SK-N-SH (cell line): ENCODE measurements at regions not wholly inside any gene's neighbourhood (a gene's known extent, or its start where the extent isn't known, plus 50 kb on each side); places are given as distances from the start of the nearest gene placed in this dataset.

Source experiments
- CTCF ChIA-PET: fragments of 300-600, 350-600 bp; formaldehyde crosslinking; extraction: SDS; loops from one replicate; lab custom pipeline; 2021; lab: Yijun Ruan, JAX
- POLR2A ChIA-PET: fragments of 350-600 bp; sonication (Branson Sonifier 250); formaldehyde crosslinking; extraction: SDS; loops from one replicate; lab custom pipeline; 2020; ENCODE audit warnings: antibody characterized with exemption, inconsistent platforms; lab: Yijun Ruan, JAX
- DNase-seq: peaks from one replicate; pipeline ENCODE4 v3.0.0; 2012
- H2AFZ ChIP-seq: fragments of 200-600 bp; sonication (generic); 2 replicates; pipeline ENCODE4 v1.8.1; 2016; ENCODE audit warnings: antibody characterized with exemption, mild to moderate bottlenecking, low read depth
- H3F3A ChIP-seq: fragments of 200-600 bp; sonication (generic); replicated peaks from 2 replicates; pipeline ENCODE3; 2016; ENCODE audit warnings: antibody characterized with exemption, mild to moderate bottlenecking; ENCODE audit not compliant: insufficient read depth
- H3K27ac ChIP-seq, 2 experiments: fragments of 200-500 bp in 1 of 2; fragments of 200-600 bp in 1 of 2; sonication (Bioruptor generic) in 1 of 2; sonication (generic), shearing (Covaris generic) in 1 of 2; 2 replicates each; pipeline versions ENCODE4 v1.5.1 to v1.6.1; 2014 to 2016; ENCODE audit warnings: low read depth in 2 of 2, inconsistent platforms in 1 of 2, low read length in 1 of 2, mild to moderate bottlenecking in 1 of 2, mixed read lengths in 1 of 2
- H3K27me3 ChIP-seq: fragments of 200-600 bp; sonication (generic), shearing (Covaris generic); 2 replicates; pipeline ENCODE4 v1.6.1; 2016; ENCODE audit warnings: mixed run types; ENCODE audit not compliant: insufficient read depth
- H3K36me3 ChIP-seq, 2 experiments: fragments of 200-500 bp in 1 of 2; fragments of 200-600 bp in 1 of 2; sonication (Bioruptor generic) in 1 of 2; sonication (generic) in 1 of 2; replicated peaks in 1 of 2; 2 replicates each; pipeline versions ENCODE3 to v1.5.1; 2014 to 2016; ENCODE audit warnings: low read length in 1 of 2, mild to moderate bottlenecking in 1 of 2; ENCODE audit not compliant: insufficient read depth in 2 of 2, control insufficient read depth in 1 of 2
- H3K4me1 ChIP-seq, 2 experiments: fragments of 200-500 bp in 1 of 2; fragments of 200-600 bp in 1 of 2; sonication (Bioruptor generic) in 1 of 2; sonication (generic), shearing (Covaris generic) in 1 of 2; 2 replicates each; pipeline versions ENCODE4 v1.5.1 to v1.6.1; 2014 to 2016; ENCODE audit warnings: low read depth in 1 of 2, low read length in 1 of 2, mixed run types in 1 of 2; ENCODE audit not compliant: insufficient read depth in 2 of 2, control insufficient read depth in 1 of 2
- H3K4me2 ChIP-seq: fragments of 200-600 bp; sonication (generic), shearing (Covaris generic); 2 replicates; pipeline ENCODE4 v1.6.1; 2017; ENCODE audit warnings: mixed run types
- H3K4me3 ChIP-seq, 2 experiments: fragments of 200-500 bp in 1 of 2; fragments of 200-600 bp in 1 of 2; sonication (Bioruptor generic) in 1 of 2; sonication (generic), shearing (Covaris generic) in 1 of 2; 2 replicates each; pipeline versions ENCODE4 v1.5.1 to v1.8.1; 2014 to 2016; ENCODE audit warnings: low read depth in 2 of 2, inconsistent platforms in 1 of 2, low read length in 1 of 2, mild to moderate bottlenecking in 1 of 2, mixed read lengths in 1 of 2, moderate library complexity in 1 of 2
- H3K79me2 ChIP-seq: fragments of 200-600 bp; sonication (generic); 2 replicates; pipeline ENCODE4 v1.8.1; 2017; ENCODE audit warnings: mild to moderate bottlenecking; ENCODE audit not compliant: insufficient read depth
- H3K9ac ChIP-seq: fragments of 200-600 bp; sonication (generic); 2 replicates; pipeline ENCODE4 v1.6.1; 2017; ENCODE audit warnings: mixed run types
- H3K9me2 ChIP-seq: fragments of 200-600 bp; sonication (generic); 2 replicates; pipeline ENCODE4 v1.6.1; 2017; ENCODE audit warnings: mixed run types
- H3K9me3 ChIP-seq: fragments of 200-600 bp; sonication (generic); 2 replicates; pipeline ENCODE4 v1.6.1; 2017; ENCODE audit warnings: mixed run types, mild to moderate bottlenecking, moderate library complexity
- H4K20me1 ChIP-seq: fragments of 200-600 bp; sonication (generic); 2 replicates; pipeline ENCODE4 v1.6.1; 2017; ENCODE audit warnings: mild to moderate bottlenecking, mixed run types; ENCODE audit not compliant: insufficient read depth
- CHD2 ChIP-seq: fragments of 150-350 bp; IDR thresholded peaks from 2 replicates; pipeline ENCODE4 v1.6.1; 2018; ENCODE audit warnings: low read length; ENCODE audit not compliant: partially characterized antibody
- EP300 ChIP-seq, 2 experiments: IDR thresholded peaks; 2 replicates each; pipeline versions ENCODE4 v1.4.0 to v1.6.1; 2012; ENCODE audit warnings: borderline replicate concordance in 1 of 2, low read depth in 1 of 2, low read length in 1 of 2
- FOSL2 ChIP-seq: IDR thresholded peaks from 2 replicates; pipeline ENCODE4 v1.4.0; 2012; ENCODE audit warnings: low read depth, mild to moderate bottlenecking, moderate library complexity, borderline replicate concordance
- FOXM1 ChIP-seq: IDR thresholded peaks from 2 replicates; pipeline ENCODE4 v1.4.0; 2012; ENCODE audit warnings: low read depth, mild to moderate bottlenecking
- GATA2 ChIP-seq: sonication (generic); formaldehyde crosslinking; IDR thresholded peaks from 2 replicates; pipeline ENCODE4 v1.5.0; 2020; ENCODE audit warnings: mild to moderate bottlenecking, missing genetic modification reagents
- MAX ChIP-seq: IDR thresholded peaks from 2 replicates; pipeline ENCODE4 v1.4.0; 2012; ENCODE audit warnings: low read depth
- MEF2A ChIP-seq: IDR thresholded peaks from 2 replicates; pipeline ENCODE4 v1.4.0; 2012; ENCODE audit warnings: low read depth, borderline replicate concordance
- NRF1 ChIP-seq: IDR thresholded peaks from 2 replicates; pipeline ENCODE4 v1.6.1; 2012; ENCODE audit warnings: low read depth, mild to moderate bottlenecking, low read length
- POLR2AphosphoS5 ChIP-seq: IDR thresholded peaks from 2 replicates; pipeline ENCODE4 v1.6.1; 2012; ENCODE audit warnings: low read depth, low read length
- RAD21 ChIP-seq: IDR thresholded peaks from 2 replicates; pipeline ENCODE4 v1.6.1; 2012; ENCODE audit warnings: mild to moderate bottlenecking, low read length
- RFX5 ChIP-seq: IDR thresholded peaks from 2 replicates; pipeline ENCODE4 v1.6.1; 2012; ENCODE audit warnings: mild to moderate bottlenecking, improper control_type of control experiment, low read length
- TEAD4 ChIP-seq: IDR thresholded peaks from 2 replicates; pipeline ENCODE4 v1.4.0; 2012; ENCODE audit warnings: mild to moderate bottlenecking, borderline replicate concordance; ENCODE audit not compliant: insufficient read depth
- USF1 ChIP-seq: IDR thresholded peaks from 2 replicates; pipeline ENCODE4 v1.4.0; 2012; ENCODE audit warnings: low read depth, borderline replicate concordance
- USF2 ChIP-seq: fragments of 150-350 bp; IDR thresholded peaks from 2 replicates; pipeline ENCODE4 v1.6.1; 2017; ENCODE audit warnings: antibody characterized with exemption, low read length, low read depth, borderline replicate concordance
- WGBS: methylation state at CpG from one replicate; pipeline ENCODE4 v1.1.6; 2017; ENCODE audit warnings: low lambda C conversion rate; 5-methylcytosine and 5-hydroxymethylcytosine counted together
- TF ChIP-seq, protein P1 (sequence below): IDR thresholded peaks from 2 replicates; pipeline ENCODE4 v1.4.0; 2012; ENCODE audit warnings: low read depth, borderline replicate concordance
- TF ChIP-seq, protein P2 (sequence below): fragments of 150-350 bp; IDR thresholded peaks from 2 replicates; pipeline ENCODE4 v1.6.1; 2016; ENCODE audit warnings: mild to moderate bottlenecking, low read depth, low read length

GRCh38 chr6:165735065-165735464 lies 72.0 kb upstream of the PDE10A start:
- Histone ChIP-seq H3K4me2 (no peak overlapping the region), H3K27me3 (no peaks in the 10 kb centered on the region), H3K9ac (no peak overlapping the region), H3K27ac (no peak overlapping the region), H3K4me1 (no peaks in the 10 kb centered on the region), H3K9me3 (no peaks in the 10 kb centered on the region), H3F3A (no peaks in the 10 kb centered on the region), H2AFZ (no peak overlapping the region), H4K20me1 (no peaks in the 10 kb centered on the region), H3K79me2 (no peaks in the 10 kb centered on the region), H3K36me3 (no peaks in the 10 kb centered on the region), H3K4me3 (no peak overlapping the region), H3K9me2 (no peaks in the 10 kb centered on the region)
- no peak for DNase-seq
- ChIA-PET POLR2A (no interaction called here), CTCF (no interaction called here)
- no peak for TF ChIP-seq USF2
- no peak for TF ChIP-seq MAX
- TF ChIP-seq CHD2: no peak
- no peak for TF ChIP-seq NRF1
- TF ChIP-seq FOSL2: no peak

DNA sequence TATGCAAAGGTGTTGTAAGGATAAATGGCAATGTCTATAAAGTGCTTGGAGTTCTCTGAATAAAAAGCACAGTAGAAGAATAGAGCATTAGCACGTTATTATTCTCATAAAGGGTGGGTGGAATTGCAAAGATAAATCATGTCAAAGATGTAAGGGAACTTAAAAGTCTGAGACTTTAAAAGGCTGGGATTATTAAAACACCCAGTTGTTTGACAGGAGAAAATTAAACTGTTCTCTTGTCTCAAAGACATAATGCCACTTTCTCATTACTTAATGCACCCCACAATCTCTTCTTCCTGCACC lies 70.4 kb upstream of the PDE10A start:
- H3K9me2 ChIP-seq: no peaks in the 10 kb centered on the region
- no peak overlapping the region for H3K9ac ChIP-seq
- POLR2A ChIA-PET: no interaction called here
- no peaks in the 10 kb centered on the region for H3K36me3 ChIP-seq
- no peaks in the 10 kb centered on the region for H4K20me1 ChIP-seq
- no peak for DNase-seq
- no peaks in the 10 kb centered on the region for H3K27me3 ChIP-seq
- CTCF ChIA-PET: no interaction called here
- H2AFZ ChIP-seq: no peak overlapping the region
- no peaks in the 10 kb centered on the region for H3K9me3 ChIP-seq
- 44% methylated on average over 1 of the region's 1 CpG for WGBS
- TF ChIP-seq RFX5 (no peak), RAD21 (no peak), TEAD4 (no peak), FOXM1 (no peak), CHD2 (no peak), USF1 (no peak), MEF2A (no peak), POLR2AphosphoS5 (no peak), USF2 (no peak), GATA2 (CRISPR knock-in tag) (no peak), EP300 (IDR thresholded peaks at IDR 0.05; ENCODE audit: borderline replicate concordance in 1 of 2, low read depth in 1 of 2, low read length in 1 of 2) (no peak)
- TF ChIP-seq, protein P1, sequence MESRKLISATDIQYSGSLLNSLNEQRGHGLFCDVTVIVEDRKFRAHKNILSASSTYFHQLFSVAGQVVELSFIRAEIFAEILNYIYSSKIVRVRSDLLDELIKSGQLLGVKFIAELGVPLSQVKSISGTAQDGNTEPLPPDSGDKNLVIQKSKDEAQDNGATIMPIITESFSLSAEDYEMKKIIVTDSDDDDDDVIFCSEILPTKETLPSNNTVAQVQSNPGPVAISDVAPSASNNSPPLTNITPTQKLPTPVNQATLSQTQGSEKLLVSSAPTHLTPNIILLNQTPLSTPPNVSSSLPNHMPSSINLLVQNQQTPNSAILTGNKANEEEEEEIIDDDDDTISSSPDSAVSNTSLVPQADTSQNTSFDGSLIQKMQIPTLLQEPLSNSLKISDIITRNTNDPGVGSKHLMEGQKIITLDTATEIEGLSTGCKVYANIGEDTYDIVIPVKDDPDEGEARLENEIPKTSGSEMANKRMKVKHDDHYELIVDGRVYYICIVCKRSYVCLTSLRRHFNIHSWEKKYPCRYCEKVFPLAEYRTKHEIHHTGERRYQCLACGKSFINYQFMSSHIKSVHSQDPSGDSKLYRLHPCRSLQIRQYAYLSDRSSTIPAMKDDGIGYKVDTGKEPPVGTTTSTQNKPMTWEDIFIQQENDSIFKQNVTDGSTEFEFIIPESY: no peak
- TF ChIP-seq, protein P2, sequence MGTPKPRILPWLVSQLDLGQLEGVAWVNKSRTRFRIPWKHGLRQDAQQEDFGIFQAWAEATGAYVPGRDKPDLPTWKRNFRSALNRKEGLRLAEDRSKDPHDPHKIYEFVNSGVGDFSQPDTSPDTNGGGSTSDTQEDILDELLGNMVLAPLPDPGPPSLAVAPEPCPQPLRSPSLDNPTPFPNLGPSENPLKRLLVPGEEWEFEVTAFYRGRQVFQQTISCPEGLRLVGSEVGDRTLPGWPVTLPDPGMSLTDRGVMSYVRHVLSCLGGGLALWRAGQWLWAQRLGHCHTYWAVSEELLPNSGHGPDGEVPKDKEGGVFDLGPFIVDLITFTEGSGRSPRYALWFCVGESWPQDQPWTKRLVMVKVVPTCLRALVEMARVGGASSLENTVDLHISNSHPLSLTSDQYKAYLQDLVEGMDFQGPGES: no peak
- H3K27ac ChIP-seq: no peak overlapping the region
- no peak overlapping the region for H3K4me2 ChIP-seq
- H3K79me2 ChIP-seq: no peaks in the 10 kb centered on the region
- H3F3A ChIP-seq: no peaks in the 10 kb centered on the region
- H3K4me3 ChIP-seq: no peak overlapping the region
- no peaks in the 10 kb centered on the region for H3K4me1 ChIP-seq
